Small intestine (tissue), 7 donors: ENCODE measurements at regions not wholly inside any gene's neighbourhood (a gene's known extent, or its start where the extent isn't known, plus 50 kb on each side); places are given as distances from the start of the nearest gene placed in this dataset.

ENCODE experiments used
- DNase-seq, 2 donors: peaks; one replicate each; pipeline versions ENCODE4 v3.0.0 to v3.0.0-alpha.2; 2013
- FAIRE-seq: peaks from 2 replicates; lab custom pipeline; 2012; peaks lifted over from hg19 to GRCh38; lab: Jason Lieb, UNC
- H3K27ac ChIP-seq, 3 donors: one replicate each; pipeline ENCODE4 v1.5.1; 2013; ENCODE audit warnings: low read length in 2 of 3, mild to moderate bottlenecking in 2 of 3, control low read depth in 1 of 3, inconsistent platforms in 1 of 3, low read depth in 1 of 3, moderate library complexity in 1 of 3
- H3K27me3 ChIP-seq, 3 donors: one replicate each; pipeline ENCODE4 v1.6.1; 2013; ENCODE audit warnings: low read length in 3 of 3, inconsistent platforms in 1 of 3; ENCODE audit not compliant: control insufficient read depth in 3 of 3, insufficient read depth in 3 of 3
- H3K36me3 ChIP-seq, 3 donors: one replicate each; pipeline ENCODE4 v1.6.1; 2013; ENCODE audit warnings: low read length in 3 of 3, inconsistent platforms in 1 of 3, low read depth in 1 of 3, mild to moderate bottlenecking in 1 of 3, moderate library complexity in 1 of 3; ENCODE audit not compliant: control insufficient read depth in 3 of 3, insufficient read depth in 2 of 3
- H3K4me1 ChIP-seq, 3 donors: one replicate each; pipeline ENCODE4 v1.6.1; 2013; ENCODE audit warnings: low read length in 2 of 3, inconsistent platforms in 1 of 3, low read depth in 1 of 3, mild to moderate bottlenecking in 1 of 3, moderate library complexity in 1 of 3; ENCODE audit not compliant: control insufficient read depth in 3 of 3, insufficient read depth in 2 of 3
- H3K4me3 ChIP-seq, 3 donors: one replicate each; pipeline ENCODE4 v1.5.1; 2013; ENCODE audit warnings: low read length in 3 of 3, control low read depth in 1 of 3, inconsistent platforms in 1 of 3, low read depth in 1 of 3, mild to moderate bottlenecking in 1 of 3, moderate library complexity in 1 of 3
- H3K9me3 ChIP-seq, 2 donors: one replicate each; pipeline ENCODE4 v1.6.1; 2013; ENCODE audit warnings: low read depth in 1 of 2, low read length in 1 of 2; ENCODE audit not compliant: control insufficient read depth in 2 of 2, insufficient read depth in 1 of 2
- WGBS, 3 donors: extraction: QIAGEN DNeasy Blood & Tissue Kit; methylation state at CpG; one replicate each; pipeline ENCODE4 v1.1.7; 2013; 5-methylcytosine and 5-hydroxymethylcytosine counted together
- donor health status: healthy with polysubstance abuse.
- donor health status: control.
- donor health status: control.
- donor health status: Bipolar disorder and iron deficiency.
- donor health status: healthy.

DNA sequence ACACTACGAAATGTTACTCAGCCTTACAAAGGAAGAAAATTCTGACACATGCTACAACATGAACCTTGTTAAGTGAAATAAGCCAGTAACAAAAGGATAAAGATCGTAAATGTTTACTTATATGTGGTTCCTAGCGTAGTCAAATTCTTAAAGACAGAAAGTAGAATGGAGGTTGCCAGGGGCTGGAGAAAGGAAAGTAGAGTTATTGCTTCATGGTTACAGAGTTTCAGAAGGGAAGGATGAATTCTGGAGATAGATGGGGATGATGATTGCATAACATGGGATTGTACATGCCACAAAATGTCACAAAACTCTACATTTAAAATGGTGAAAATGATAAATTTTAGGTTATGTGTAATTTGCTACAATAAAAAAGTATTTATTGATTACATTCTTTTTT is 103.8 kb downstream of the CHD9NB start:
- no peak overlapping the region for H3K27ac ChIP-seq
- 80 to 87% (median 83%) methylated on average over 3 of the region's 3 CpGs for WGBS, 3 donors
- H3K27me3 ChIP-seq, result no peaks in the 10 kb centered on the region
- H3K36me3 ChIP-seq, result no peaks in the 10 kb centered on the region
- no peak overlapping the region for H3K4me3 ChIP-seq
- DNase-seq (no peak), FAIRE-seq (no peak)
- peaks cover 0 to 1% (median 0%) of the 10 kb centered on the region in 3 donors for H3K4me1 ChIP-seq
- H3K9me3 ChIP-seq, result no peaks in the 10 kb centered on the region

DNA sequence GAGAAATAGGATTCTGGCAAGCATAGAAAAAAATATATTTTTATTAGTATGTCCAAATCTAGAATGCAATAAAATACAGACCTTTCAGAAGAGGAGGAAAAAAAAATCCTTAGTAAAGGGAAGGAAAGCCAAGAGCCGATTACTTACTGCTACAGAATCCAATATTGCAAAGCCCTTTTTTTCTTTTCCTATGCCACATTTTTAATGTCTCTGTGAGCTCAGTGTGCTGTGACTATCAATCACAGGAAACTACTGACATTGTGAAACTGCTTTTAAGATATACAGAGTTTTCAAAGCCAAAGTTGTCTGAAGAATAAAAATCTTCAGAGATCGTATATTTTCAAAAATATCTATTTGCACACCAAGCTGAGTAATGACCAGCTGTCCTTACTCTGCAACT is 120.4 kb downstream of the CHD9NB start:
- no peak for DNase-seq
- Histone ChIP-seq H3K27me3 (no peaks in the 10 kb centered on the region), H3K27ac (no peak overlapping the region), H3K9me3 (no peaks in the 10 kb centered on the region), H3K4me3 (no peak overlapping the region), H3K36me3 (no peaks in the 10 kb centered on the region), H3K4me1 (no peaks in the 10 kb centered on the region)
- 29 to 90% (median 71%) methylated on average over 2 of the region's 2 CpGs for WGBS, 3 donors
- FAIRE-seq, result no peak

DNA sequence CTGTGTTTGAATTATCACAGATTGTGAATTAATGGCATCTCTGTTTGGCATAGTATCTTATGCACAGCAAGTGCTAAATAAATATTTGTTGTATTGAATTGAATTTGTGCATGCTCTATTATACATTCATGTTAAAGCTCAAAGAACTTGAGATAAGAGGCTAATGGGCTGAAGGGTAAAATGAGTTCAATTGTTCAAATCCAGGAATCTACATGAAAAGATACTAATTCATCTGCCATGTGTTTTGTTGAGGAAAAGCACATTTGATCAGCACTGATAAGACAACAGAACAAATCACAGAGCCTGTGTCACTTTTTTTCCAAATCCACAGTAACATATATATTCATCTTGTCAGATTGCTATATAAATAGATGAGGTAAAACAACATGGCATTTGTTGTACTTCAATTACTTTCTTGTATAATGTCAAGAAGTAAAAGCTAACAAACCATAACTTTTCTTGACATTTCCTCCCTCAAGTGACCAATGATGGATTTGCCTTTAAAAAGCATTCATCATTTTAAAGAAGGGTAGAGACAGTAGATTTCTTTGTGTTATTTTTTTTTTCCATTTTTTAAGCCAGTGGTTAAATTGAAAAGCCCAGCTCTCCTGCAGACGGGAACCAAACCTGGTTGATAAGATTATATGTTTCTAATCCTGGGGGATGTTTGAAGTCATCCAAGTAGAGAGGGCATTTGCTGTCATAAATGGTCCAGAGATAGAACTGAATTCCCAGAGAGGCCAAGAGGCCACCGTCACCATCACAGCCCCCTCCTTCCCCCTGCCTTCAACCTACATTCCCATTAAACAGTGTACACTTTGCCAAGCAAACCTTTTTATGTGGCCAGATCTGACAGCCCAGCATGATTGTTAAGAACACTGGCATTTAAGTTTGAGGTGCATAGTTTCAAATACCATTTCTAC is 123.0 kb downstream of the CHD9NB start:
- H3K4me1 ChIP-seq, result no peaks in the 10 kb centered on the region
- no peaks in the 10 kb centered on the region for H3K27me3 ChIP-seq
- no peak for FAIRE-seq
- H3K4me3 ChIP-seq, result no peak overlapping the region
- no peaks in the 10 kb centered on the region for H3K36me3 ChIP-seq
- DNase-seq, result no peak
- H3K9me3 ChIP-seq, result no peaks in the 10 kb centered on the region
- WGBS, 3 donors, result 32 to 55% (median 55%) methylated on average over 2 of the region's 2 CpGs
- no peak overlapping the region for H3K27ac ChIP-seq

DNA sequence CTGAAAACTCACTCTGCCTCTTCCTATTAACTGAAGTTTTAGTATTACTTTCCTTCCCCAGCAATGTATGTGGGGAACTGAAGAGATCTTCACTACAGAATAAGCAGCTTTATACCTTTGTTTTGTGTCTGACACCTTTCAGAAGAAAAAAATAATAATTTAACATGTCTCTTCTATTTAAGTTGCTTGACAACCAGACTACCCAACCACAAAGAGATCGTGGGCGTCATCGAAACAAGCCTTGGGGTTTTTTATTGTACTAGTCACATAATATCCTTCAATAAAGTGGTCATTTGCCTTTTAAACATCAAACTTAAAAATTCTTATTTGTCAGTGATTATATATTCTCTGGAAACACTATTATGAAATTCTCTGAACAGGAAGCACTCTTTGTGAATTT is 123.7 kb downstream of the CHD9NB start:
- Histone ChIP-seq H3K27me3 (no peaks in the 10 kb centered on the region), H3K36me3 (no peaks in the 10 kb centered on the region), H3K27ac (no peak overlapping the region), H3K4me3 (no peak overlapping the region), H3K4me1 (no peaks in the 10 kb centered on the region), H3K9me3 (no peaks in the 10 kb centered on the region)
- DNase-seq (no peak), FAIRE-seq (no peak)
- 74 to 93% (median 79%) methylated on average over 3 of the region's 3 CpGs for WGBS, 3 donors

DNA sequence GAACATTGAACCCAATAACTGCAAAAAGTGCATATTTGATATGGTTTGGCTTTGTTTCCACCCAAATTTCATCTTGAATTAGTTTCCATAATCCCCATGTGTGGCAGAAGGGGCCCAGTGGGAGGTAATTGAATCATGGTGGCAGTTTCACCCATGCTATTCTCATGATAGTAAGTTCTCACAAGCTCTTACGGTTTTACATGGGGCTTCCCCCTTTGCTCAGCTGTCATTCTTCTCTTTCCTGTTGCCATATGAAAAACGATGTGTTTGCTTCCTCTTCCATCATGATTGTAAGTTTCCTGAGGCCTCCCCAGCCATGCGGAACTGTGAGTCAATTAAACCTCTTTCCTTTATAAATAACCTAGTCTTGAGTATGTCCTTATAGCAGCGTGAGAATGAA is 127.6 kb downstream of the CHD9NB start:
- no peaks in the 10 kb centered on the region for H3K36me3 ChIP-seq
- no peak overlapping the region for H3K4me3 ChIP-seq
- DNase-seq, result no peak
- no peak for FAIRE-seq
- H3K9me3 ChIP-seq, result no peaks in the 10 kb centered on the region
- H3K27me3 ChIP-seq, result no peaks in the 10 kb centered on the region
- WGBS, 3 donors, result 44 to 64% (median 59%) methylated on average over 4 of the region's 4 CpGs
- H3K4me1 ChIP-seq, result no peaks in the 10 kb centered on the region
- no peak overlapping the region for H3K27ac ChIP-seq

DNA sequence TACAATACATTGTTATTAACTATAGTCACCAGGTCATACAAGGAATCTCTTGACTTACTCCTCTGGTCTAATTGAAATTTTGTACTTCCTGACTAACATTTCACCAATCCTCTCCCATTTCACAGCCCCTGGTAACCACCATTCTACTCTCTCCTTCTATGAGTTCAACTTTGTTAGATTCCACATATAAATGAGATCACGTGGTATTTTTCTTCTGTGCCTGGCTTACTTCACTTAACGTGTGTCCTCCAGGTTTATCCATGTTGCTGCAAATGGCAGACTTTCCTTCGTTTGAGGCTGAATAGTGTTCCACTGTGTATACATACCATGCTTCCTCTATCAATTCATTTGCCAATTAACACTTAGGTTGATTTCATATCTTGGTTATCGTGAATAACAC is 128.5 kb downstream of the CHD9NB start:
- no peaks in the 10 kb centered on the region for H3K36me3 ChIP-seq
- no peak overlapping the region for H3K4me3 ChIP-seq
- DNase-seq, result no peak
- H3K27ac ChIP-seq, result no peak overlapping the region
- FAIRE-seq, result no peak
- no peaks in the 10 kb centered on the region for H3K4me1 ChIP-seq
- no peaks in the 10 kb centered on the region for H3K9me3 ChIP-seq
- H3K27me3 ChIP-seq, result peaks cover 0 to 3% (median 0%) of the 10 kb centered on the region in 3 donors
- WGBS, 3 donors, result 79 to 89% (median 83%) methylated on average over 4 of the region's 4 CpGs

DNA sequence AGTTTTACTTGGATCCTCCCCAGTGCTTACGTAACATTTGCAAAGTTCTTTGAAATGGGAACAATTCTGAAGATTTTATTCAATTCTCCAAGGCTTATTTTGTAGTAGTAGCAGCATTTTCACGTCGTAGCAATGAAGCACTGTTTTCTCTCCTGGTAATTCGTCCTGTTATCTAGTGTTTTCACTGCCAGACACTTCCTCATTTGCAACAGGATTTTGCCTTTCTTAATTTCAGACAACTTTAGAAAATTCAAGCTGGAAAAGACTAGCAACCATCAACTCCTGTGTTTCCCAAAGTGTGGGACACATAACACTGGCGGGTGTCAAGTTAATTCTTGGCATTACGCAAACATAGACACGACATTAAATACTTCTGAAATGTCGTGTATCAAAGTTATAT is 131.6 kb downstream of the CHD9NB start:
- FAIRE-seq, result no peak
- H3K4me3 ChIP-seq, result no peak overlapping the region
- 73 to 79% (median 77%) methylated on average over 8 of the region's 8 CpGs for WGBS, 3 donors

DNA sequence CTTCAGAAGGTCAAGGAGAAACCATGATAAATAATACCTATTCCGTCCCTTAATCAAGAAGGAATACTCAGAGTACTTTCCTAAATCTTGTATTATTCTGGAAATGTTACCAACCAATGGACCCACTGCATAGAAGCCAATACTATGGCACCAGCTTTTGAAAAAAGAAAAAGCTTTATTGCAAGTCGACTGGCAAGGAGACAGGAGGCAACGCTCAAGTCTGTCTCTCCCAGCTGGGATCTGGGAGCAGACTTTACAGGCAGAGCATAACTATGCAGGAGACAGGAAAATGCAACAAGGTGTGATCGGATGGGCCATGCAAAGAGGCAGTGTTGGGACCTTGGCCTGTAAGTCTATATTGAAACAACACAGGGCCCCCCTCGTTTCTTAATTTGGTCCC is 132.4 kb downstream of the CHD9NB start:
- Histone ChIP-seq H3K36me3 (no peaks in the 10 kb centered on the region), H3K4me3 (no peak overlapping the region), H3K27me3 (peaks cover 0 to 3% (median 0%) of the 10 kb centered on the region in 3 donors), H3K27ac (no peak overlapping the region), H3K9me3 (no peaks in the 10 kb centered on the region), H3K4me1 (no peaks in the 10 kb centered on the region)
- DNase-seq (no peak), FAIRE-seq (no peak)
- WGBS, 3 donors, result 67 to 85% (median 80%) methylated on average over 5 of the region's 5 CpGs

More for the DNA sequence above, 131.6 kb downstream of the CHD9NB start:
- H3K9me3 ChIP-seq, result no peaks in the 10 kb centered on the region
- no peak overlapping the region for H3K27ac ChIP-seq
- DNase-seq, result no peak
- H3K36me3 ChIP-seq, result no peaks in the 10 kb centered on the region
- H3K4me1 ChIP-seq, result no peaks in the 10 kb centered on the region
- peaks cover 0 to 3% (median 0%) of the 10 kb centered on the region in 3 donors for H3K27me3 ChIP-seq
